WERI-Rb-1 (cell line): ENCODE measurements at regions not wholly inside any gene's neighbourhood (a gene's known extent, or its start where the extent isn't known, plus 50 kb on each side); places are given as distances from the start of the nearest gene placed in this dataset.
A peak's percentile ranks its signal among the peaks of the same experiment; 100 is the strongest.

ENCODE experiments used
- DNase-seq: peaks from one replicate; pipeline ENCODE4 v3.0.0-alpha.2; 2020
- H3K27ac ChIP-seq: fragments of 250-450 bp; sonication (Bioruptor Pico); 2 replicates; pipeline ENCODE4 v1.5.1; 2020; ENCODE audit warnings: mild to moderate bottlenecking, moderate library complexity
- H3K27me3 ChIP-seq: fragments of 250-450 bp; sonication (Bioruptor Pico); 2 replicates; pipeline ENCODE4 v1.5.1; 2021; ENCODE audit warnings: mild to moderate bottlenecking, low read depth, moderate library complexity; ENCODE audit not compliant: insufficient read depth, severe bottlenecking
- H3K36me3 ChIP-seq: fragments of 250-450 bp; sonication (Bioruptor Pico); 2 replicates; pipeline ENCODE4 v1.5.1; 2020; ENCODE audit warnings: mild to moderate bottlenecking, moderate library complexity
- H3K4me3 ChIP-seq: 2 replicates; pipeline ENCODE4 v1.5.1; 2011; ENCODE audit warnings: low read depth, mild to moderate bottlenecking, control low read depth, low read length
- H3K9me3 ChIP-seq: fragments of 250-450 bp; sonication (Bioruptor Pico); 2 replicates; pipeline ENCODE4 v1.5.1; 2021; ENCODE audit warnings: mild to moderate bottlenecking, moderate library complexity; ENCODE audit not compliant: severe bottlenecking
- TF ChIP-seq, protein P1 (sequence below): IDR thresholded peaks from 2 replicates; pipeline ENCODE4 v1.5.1; 2011; ENCODE audit warnings: low read depth, mild to moderate bottlenecking, control low read depth, inconsistent platforms, low read length

DNA sequence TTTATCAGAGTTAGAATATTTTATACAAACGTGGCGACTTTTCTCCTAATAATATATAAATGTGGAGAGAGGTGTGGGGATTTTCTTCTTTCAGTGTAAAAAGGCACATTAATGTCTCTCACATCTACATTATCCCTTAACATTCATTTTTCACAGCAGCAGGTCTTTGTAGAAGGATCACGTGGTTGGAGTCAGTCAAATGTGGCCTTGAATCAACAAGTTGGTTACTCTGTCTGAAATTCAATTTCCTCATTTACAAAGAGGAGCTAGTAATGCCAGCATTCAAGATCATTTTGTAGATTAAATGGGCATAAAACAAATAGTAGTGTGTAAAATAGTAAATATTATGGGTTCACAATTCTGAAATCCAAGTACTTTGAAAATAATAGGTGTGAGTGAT is 183.1 kb upstream of the SEMA3E start:
- no peaks in the 10 kb centered on the region for H3K36me3 ChIP-seq
- no peak overlapping the region for H3K27ac ChIP-seq
- no peaks in the 10 kb centered on the region for H3K9me3 ChIP-seq
- H3K4me3 ChIP-seq: no peak overlapping the region
- H3K27me3 ChIP-seq: no peaks in the 10 kb centered on the region
- TF ChIP-seq, protein P1, sequence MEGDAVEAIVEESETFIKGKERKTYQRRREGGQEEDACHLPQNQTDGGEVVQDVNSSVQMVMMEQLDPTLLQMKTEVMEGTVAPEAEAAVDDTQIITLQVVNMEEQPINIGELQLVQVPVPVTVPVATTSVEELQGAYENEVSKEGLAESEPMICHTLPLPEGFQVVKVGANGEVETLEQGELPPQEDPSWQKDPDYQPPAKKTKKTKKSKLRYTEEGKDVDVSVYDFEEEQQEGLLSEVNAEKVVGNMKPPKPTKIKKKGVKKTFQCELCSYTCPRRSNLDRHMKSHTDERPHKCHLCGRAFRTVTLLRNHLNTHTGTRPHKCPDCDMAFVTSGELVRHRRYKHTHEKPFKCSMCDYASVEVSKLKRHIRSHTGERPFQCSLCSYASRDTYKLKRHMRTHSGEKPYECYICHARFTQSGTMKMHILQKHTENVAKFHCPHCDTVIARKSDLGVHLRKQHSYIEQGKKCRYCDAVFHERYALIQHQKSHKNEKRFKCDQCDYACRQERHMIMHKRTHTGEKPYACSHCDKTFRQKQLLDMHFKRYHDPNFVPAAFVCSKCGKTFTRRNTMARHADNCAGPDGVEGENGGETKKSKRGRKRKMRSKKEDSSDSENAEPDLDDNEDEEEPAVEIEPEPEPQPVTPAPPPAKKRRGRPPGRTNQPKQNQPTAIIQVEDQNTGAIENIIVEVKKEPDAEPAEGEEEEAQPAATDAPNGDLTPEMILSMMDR: no peak
- DNase-seq: no peak

DNA sequence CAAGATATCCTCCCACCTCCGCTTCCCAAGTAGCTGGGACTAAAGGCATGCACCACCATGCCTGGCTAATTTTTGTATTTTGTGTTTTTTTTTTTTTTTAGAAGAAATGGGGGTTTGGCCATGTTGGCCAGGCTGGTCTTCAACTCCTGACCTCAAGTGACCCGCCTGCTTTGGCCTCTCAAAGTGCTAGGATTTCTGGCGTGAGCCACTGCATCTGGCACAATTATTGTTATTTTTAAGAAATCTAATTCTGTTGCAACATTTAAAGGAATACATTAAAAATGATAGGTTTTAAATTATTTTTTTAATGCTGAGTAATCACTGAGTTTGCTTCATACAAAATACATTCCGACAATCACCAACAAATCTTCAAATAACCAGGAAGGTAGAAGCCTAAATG is 178.1 kb upstream of the SEMA3E start:
- Histone ChIP-seq H3K4me3 (no peak overlapping the region), H3K9me3 (no peaks in the 10 kb centered on the region), H3K27ac (no peak overlapping the region), H3K27me3 (no peaks in the 10 kb centered on the region), H3K36me3 (no peaks in the 10 kb centered on the region)
- DNase-seq: no peak
- TF ChIP-seq, protein P1: no peak

DNA sequence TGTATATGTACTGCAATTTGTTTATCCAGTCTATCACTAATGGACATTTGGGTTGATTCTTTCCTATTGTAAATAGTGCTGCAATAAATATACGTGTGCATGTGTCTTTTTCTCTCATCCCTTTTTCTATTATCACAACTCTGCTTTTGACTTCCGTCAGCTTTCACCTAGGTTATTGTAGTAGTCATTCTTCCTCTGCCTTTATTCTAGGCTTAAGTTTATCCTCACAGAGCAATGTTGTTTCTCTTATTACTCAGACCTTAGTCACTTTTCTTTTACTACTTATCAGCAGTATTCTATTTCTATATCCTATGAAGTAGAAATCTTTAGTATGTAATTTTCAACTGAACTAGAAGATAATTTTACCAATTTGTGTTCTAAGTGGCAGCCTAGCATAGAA is 175.3 kb upstream of the SEMA3E start:
- Histone ChIP-seq H3K27ac (no peak overlapping the region), H3K4me3 (no peak overlapping the region), H3K27me3 (no peaks in the 10 kb centered on the region), H3K36me3 (no peaks in the 10 kb centered on the region), H3K9me3 (no peaks in the 10 kb centered on the region)
- TF ChIP-seq, protein P1: no peak
- no peak for DNase-seq

DNA sequence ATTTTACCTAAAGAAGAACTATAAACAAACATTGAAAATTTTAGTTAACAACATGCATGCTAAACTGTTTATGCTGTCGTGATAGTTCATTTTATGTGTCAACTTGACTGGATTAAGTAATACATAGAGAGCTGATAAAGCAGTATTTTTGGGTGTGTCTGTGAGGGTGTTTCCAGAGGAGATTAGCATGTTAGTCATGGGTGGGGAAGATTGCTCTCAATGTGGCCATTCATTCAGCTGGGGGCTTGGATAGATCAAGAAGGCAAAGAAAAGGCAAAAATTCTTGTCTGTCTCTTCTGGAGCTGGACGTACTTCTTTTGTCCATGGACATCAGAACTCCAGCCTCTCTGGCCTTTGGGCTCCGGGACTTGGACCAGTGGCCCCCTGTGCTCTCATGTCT is 172.9 kb upstream of the SEMA3E start:
- H3K9me3 ChIP-seq: no peaks in the 10 kb centered on the region
- TF ChIP-seq, protein P1: no peak

DNA sequence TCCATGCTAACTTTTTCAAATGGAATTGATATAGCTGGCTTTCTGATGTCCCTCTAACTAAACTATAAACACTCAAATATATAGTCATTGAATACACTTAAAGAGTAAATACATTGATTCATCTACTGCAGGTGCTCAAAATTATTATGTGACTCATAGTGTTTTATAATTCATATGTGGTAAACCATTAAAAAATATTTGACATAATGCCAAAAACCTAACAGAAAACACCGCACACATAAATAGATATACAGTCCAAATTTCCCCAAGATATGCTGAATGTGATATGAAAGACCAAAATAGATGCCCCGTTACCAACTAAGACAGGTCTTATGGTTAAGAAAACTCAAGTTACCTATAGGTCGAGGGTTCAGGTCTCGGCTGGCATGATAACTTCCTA is 171.7 kb upstream of the SEMA3E start:
- no peak overlapping the region for H3K27ac ChIP-seq
- no peaks in the 10 kb centered on the region for H3K27me3 ChIP-seq
- H3K36me3 ChIP-seq: no peaks in the 10 kb centered on the region
- no peak for DNase-seq
- TF ChIP-seq, protein P1: no peak
- no peaks in the 10 kb centered on the region for H3K9me3 ChIP-seq
- H3K4me3 ChIP-seq: no peak overlapping the region

More for the DNA sequence above, 172.9 kb upstream of the SEMA3E start:
- H3K27me3 ChIP-seq: no peaks in the 10 kb centered on the region
- H3K27ac ChIP-seq: no peak overlapping the region
- H3K36me3 ChIP-seq: no peaks in the 10 kb centered on the region
- H3K4me3 ChIP-seq: no peak overlapping the region
- no peak for DNase-seq

DNA sequence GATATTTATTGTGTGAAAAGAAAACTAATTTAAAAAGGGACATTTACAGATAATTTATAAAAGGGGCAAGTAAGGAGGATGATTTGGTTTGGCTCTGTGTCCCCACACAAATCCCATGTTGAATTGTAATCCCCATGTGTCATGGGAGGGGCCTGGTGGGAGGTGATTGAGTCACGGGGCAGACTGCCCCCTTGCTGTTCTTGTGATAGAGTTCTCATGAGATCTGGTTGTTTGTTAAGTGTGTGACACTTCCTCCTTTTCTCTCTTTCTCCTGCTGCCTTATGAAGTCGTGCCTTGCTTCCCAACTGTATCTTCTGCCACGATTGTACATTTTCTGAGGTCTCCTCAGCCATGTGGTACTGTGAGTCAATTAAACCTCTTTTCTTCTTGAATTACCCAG is 171.0 kb upstream of the SEMA3E start:
- TF ChIP-seq, protein P1: peak; percentile 19; the same call in 1 of the 2 replicates
- Histone ChIP-seq H3K27ac (no peak overlapping the region), H3K27me3 (no peaks in the 10 kb centered on the region), H3K36me3 (no peaks in the 10 kb centered on the region), H3K4me3 (no peak overlapping the region), H3K9me3 (no peaks in the 10 kb centered on the region)
- peak; percentile 27 for DNase-seq
